Left ventricle myocardium superior (tissue), 1 donor: ENCODE measurements at regions not wholly inside any gene's neighbourhood (a gene's known extent, or its start where the extent isn't known, plus 50 kb on each side); places are given as distances from the start of the nearest gene placed in this dataset.

ENCODE experiments used
- ATAC-seq: fragments of 200-7000 bp; cut with Tn5 transposase; one replicate; pipeline ENCODE4 v1.9.1; 2020; ENCODE audit warnings: mild to moderate bottlenecking, moderate library complexity
- DNase-seq: peaks from one replicate; pipeline ENCODE4 v3.0.0-alpha.2; 2020
- intact Hi-C: fragments of 100-400 bp; cut with micrococcal nuclease; formaldehyde crosslinking; loops from one replicate; pipeline ENCODE4 v1.11.0; 2022
- donor health status: DM: no; HTN: yes; CAD: no; lungs with severe emphysema.

DNA sequence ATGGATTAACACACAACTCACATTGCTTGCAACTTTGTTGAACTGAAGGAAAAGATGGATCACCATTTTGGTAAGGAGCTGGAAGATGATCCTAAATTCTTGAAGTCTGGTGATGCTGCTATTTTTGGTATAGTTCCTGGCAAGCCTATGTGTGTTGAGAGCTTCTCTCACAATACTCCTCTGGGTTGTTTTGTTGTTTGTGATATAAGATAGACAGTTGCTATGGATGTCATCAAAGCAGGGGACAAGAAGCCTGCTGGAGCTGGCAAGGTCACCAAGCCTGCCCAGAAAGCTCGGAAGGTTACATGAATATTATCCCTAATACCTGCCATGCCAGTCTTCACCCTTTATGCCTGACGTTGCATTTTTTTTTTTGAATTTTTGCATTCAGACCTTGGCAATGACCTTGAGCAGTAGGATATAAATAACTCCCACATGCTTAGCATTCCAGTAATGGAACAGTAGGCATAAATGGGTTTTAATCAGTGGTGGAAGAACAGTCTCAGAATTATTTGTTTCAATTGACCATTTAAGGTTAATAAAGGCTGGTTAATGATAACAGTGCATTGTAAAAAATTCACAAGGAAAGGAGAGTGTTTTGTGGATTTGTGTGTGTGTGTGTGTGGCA is 129.0 kb upstream of the SEL1L start:
- ATAC-seq (peak; percentile 19), DNase-seq (no peak)
- intact Hi-C loops: no loop called here

DNA sequence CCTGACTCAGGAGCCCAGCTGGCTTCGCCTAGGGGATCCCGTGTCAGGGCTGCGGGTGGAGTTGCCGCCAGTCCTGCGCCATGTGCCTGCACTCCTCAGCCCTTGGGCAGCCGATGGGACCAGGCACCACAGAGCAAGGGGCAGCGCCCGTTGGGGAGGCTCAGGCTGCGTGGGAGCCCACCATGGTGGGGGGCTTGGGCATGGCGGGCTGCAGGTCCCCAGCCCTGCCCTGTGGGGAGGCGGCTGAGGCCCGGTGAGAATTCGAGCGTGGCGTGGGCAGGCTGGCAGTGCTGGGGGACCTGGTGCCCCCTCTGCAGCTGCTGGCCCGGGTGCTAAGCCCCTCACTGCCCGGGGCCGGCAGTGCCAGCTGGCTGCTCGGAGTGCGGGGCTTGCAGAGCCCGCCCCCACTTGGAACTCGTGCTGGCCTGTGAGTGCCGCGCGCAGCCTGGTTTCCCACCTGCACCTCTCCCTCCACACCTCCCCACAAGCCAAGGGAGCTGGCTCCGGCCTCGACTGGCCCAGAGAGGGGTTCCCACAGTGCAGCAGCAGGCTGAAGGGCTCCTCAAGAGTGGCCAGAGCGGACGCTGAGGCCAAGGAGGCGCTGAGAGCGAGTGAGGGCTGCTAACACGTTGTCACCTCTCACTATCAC is 135.1 kb upstream of the SEL1L start:
- ATAC-seq (no peak), DNase-seq (no peak)
- intact Hi-C loops: no loop called here

DNA sequence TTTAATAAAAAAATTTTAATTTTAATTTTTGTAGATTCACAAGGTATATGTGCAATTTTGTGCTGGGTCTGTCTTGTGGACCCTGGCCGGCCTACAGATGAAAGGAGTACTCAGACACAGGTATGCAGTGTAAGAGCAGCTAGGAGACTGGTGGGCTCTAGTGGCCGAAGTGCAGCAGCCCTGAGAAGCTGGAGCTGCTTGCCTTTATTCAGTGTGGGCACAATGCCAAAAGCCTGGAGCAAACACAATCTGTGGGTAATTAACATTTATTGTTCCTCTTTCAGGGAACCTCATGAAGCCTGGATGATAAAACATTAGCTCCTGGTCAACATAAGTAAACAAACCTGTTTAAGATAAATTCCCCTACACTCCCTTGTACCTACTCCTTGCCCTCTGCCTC is 135.7 kb upstream of the SEL1L start:
- DNase-seq: no peak
- ATAC-seq: no peak
- intact Hi-C loops: no loop called here

DNA sequence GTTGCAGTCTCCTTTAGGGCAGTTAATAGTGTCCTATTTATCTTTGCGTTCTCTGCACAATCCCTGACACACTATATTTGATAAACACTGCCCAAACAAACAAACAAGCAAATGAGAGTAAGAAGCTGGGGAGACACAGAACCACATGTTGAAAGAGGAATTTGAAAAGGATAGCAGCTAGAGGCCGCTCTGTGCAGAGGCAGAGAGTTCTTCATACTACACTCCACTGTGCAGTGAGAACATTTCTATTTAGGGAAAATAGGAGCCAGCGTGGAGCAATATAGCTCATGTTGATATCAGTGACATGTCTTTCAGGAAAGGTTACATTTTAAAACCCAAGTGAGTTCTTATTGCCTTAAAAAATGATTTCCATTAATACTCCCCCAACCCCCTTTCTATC is 140.3 kb upstream of the SEL1L start:
- intact Hi-C loops: no loop called here
- DNase-seq (no peak), ATAC-seq (peak; percentile 99)

DNA sequence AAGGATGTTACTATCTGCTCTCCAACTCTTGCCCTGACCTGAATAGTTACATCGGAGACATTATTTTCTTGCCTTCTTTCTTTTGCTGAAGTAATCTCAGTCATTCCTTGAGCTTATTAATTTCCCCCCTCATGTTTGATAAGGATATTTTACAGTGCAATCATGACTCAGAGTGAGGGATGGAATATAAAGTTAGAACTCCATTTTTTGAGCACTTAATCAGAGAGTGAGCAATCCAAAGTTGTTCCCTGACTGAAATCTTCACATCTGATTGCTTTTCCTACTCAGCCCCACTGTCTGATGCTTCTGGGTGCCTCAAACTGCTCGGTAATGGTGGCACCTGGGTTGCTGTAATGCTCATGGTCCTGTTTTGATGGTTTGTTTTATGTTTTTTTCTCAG is 142.7 kb upstream of the SEL1L start:
- intact Hi-C loops: no loop called here
- DNase-seq: no peak
- ATAC-seq: no peak

DNA sequence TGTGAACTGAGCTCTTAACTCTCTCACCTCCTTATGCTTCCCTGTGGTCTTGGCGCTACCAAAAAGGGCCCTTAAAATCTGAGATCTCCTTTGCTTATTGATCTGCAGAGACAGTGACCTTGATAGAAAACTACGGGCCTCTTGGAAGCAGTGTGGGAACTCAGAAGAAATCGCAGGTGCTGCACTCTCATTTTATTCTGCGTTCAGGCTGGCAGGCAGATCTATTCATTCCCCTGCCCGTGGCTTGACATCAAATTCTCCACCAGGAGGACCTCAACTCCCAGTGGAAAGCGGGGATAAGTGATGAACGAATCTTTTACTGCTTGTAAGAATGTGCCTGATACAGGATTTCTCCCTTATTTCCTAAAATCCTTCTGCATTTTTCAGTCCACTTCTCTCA is 143.2 kb upstream of the SEL1L start:
- ATAC-seq (no peak), DNase-seq (no peak)
- intact Hi-C loops: no loop called here

DNA sequence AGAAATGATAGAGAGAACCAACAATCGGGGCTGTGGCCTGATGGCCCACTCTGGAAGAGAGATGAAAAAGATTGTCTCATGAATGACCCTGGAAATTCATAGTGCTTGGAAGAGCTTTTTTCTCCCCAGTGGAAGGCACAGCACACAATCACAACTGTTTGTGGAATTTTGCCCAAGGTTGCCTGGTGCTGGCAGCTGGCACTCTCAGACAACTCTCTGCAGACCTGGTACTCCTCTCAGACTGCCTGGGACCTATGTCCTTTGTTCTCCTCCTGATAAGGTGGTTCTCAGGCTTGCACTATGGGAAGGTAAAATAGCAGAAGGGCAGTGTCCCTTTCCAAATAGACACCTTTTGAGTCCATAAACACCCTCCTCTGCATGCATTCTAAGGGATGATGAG is 144.1 kb upstream of the SEL1L start:
- ATAC-seq (no peak), DNase-seq (no peak)
- intact Hi-C loops: no loop called here

DNA sequence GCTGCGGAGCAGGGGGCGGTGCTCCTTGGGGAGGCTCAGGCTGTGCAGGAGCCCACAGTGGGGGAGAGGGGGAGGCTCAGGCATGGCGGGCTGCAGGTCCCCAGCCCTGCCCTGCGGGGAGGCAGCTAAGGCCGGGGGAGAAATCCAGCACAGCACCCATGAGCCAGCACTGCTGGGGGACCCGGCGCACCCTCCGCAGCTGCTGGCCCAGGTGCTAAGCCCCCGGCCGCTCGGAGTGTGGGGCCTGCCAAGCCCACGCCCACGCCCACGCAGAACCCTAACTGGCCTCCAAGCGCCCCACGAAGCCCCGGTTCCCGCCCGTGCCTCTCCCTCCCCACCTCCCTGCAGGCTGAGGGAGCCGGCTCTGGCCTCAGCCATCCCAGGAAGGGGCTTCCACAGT is 145.6 kb upstream of the SEL1L start:
- ATAC-seq: no peak
- intact Hi-C loops: no loop called here
- no peak for DNase-seq

DNA sequence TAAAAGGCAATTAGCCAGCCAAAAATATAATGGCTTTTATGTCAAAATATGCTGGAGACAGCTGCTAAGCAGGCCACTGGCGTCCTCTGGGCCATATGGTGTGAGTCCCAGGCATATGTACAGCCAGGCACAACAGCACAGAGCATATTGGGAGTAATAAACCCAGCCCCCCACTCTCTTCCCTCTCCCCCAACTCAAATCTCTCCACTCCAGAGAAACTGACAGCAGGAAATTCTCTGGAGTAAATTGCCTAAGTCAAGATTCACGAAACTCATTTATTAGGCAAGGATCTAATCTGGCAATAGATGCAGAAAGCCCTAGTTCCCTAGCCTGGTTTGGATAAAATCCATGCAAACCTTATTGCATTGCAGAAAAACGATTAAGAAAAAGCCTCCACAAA is 147.9 kb upstream of the SEL1L start:
- DNase-seq (no peak), ATAC-seq (no peak)
- intact Hi-C loops: no loop called here

DNA sequence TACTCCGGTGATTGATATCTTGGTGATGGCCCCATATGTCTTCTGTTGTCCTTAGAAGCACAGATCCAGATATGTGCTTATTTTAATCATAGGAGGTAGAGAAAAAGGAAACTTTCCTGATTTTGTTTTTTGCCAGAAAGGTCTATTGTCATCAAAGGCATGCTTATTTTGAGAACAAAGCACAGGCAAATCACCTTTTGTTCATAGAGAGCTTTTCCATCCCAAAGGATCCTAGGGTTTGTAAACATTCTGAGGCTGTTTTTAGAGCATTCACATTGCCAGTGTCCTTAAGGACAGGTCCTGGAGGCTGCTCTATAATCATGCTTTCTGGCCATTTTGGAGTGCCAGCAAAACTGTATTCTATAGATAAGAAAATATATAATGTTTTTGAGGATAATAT is 148.5 kb upstream of the SEL1L start:
- ATAC-seq: no peak
- DNase-seq: no peak
- intact Hi-C loops: no loop called here

DNA sequence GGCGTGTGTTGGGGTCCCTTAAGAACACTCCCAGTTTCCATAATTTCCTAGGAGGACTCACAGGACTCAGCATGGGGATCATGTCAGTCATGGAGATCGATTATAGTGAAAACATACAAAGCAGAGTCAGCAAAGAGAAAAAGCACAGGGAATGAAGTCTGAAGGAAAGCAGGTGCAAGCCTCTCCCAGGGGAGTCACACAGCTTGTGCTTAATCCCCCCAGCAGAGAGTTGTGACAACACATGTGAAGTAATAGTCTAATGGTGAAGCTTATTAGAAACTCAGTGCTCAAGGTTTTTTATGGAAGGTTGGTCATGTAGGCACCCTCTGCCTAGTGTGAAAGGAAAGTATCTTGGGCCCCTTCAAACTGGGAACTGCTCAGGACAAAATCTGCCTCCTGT is 149.0 kb upstream of the SEL1L start:
- intact Hi-C loops: no loop called here
- DNase-seq (no peak), ATAC-seq (no peak)

DNA sequence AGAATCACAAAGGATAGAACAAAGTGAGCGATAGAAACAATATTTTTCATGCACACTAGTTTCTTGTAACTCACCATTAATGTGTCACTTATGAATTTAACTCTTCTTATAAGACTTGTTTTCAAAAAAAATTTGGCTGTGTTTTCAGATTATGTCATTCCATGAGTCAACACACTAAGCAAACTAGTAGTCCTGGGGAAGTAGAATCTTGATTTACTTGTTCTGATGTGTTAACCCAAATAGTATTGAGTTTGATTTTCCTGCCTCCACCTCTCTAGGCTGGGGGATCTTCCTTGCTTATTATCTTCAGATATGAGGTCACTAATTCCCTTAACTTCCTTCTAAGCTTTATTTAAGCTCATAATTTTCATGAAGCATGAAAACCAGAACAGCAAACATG is 151.0 kb upstream of the SEL1L start:
- intact Hi-C loops: no loop called here
- DNase-seq (no peak), ATAC-seq (no peak)

DNA sequence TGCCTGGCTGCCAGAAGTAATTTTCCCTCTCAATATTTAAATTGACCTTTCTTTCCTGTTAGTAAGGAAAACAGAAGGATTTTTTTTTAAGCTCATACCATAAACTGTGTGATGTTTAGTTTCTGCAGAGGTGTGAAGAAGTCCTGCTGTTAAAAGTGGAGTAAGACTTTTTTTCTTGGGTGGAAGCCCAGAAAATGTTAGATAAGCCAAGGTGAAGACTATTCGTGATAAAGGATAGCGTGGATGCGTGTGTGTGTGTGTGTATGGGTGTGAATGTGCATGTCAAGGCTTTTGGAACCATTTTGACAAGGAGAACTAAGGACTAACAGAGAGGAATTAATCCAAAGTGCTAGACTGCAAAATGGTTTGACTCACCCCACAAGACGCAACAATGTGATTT is 152.9 kb upstream of the SEL1L start:
- DNase-seq (no peak), ATAC-seq (peak; percentile 43)
- intact Hi-C loops: no loop called here

DNA sequence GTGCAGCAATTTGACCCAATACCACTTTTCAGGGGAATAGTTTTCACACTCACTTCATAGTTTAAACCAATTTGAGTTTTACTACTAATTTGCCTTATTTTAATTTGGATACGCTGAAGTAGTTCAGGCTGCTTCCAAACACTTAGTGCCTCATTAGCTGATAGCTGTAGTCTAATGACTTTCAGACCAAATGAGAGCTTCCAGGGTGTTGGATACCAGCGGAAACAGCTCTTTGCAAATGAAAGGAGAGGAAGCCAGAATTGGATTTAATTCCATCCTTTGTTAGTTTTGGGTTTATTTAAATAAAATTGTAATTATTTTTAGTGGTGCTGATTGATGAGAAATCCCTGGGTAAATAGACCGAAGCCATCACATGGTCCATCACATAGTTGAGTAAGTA is 158.3 kb upstream of the SEL1L start:
- ATAC-seq: no peak
- intact Hi-C loops: no loop called here

DNA sequence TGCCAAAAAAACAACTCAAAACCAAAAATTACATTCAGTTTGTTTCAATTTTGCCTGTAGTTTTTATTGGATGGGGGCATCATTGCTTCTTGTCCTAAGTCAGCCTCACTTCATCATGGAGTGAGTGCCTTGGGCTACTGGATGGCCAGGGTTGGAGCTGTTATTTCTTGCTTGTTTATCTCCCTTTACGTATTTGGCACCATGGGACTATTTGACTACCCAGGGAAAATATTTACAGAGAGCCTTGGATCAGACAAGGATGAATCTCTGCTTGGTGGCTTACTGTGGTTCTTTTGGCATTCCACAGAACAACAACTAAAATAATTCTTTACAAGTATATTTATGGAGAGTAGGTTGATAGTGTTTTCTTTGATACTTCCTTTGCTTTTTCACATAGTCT is 160.8 kb upstream of the SEL1L start:
- intact Hi-C loops: no loop called here
- DNase-seq: no peak
- no peak for ATAC-seq

More for the DNA sequence above, 158.3 kb upstream of the SEL1L start:
- no peak for DNase-seq

DNA sequence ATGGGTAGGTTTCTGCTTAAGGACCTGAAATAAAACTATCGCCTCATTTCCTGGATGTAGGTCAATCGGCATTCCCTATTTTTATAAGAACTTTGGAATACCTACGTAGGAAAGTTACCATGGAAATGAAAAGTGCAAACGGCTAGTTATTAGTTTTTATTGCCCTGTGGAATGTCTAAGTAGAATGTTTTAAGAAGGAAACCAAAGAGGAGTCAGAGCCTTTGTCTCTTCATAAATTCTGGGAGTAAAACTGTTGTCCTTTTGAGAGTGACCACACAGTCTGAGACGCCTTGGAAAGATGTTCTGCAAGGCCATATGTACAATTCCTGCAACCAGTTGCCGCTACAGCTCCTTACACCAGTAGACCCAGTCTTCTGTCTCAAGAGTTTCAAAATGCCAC is 176.0 kb upstream of the SEL1L start:
- ATAC-seq: no peak
- intact Hi-C loops: loop anchor here (10.0 kb wide), 1 partner anchor 855 kb away; no protein-coding TSS in a partner anchor
- no peak for DNase-seq

DNA sequence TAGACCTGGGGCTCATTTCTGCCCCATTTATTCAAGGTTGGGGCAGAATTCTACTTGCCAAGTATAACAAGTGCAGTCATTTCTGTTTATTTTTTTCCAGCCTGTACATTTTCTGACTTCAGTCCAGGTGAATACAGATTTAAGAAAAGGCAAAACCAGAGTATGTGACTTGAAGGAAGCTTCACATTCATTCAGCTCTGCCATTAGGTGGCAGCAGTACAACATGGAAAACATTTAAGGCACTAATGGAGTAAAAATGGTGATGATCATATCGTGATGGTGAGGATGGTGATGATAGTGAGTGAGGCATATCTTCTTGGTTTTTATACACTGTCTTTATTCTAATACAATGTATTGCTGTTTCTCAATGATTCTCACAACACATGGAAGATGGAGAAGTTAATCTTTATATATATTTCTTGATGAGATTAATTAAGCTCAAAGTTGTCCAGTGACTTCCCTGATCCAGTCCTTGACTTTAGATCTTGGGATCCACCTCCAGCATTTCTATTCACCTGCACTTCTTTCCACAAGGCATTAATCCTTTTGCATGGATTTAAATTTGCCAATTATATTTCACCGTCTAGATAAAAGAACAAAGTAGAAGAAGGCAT is 176.7 kb upstream of the SEL1L start:
- ATAC-seq: peak; percentile 44
- intact Hi-C loops: loop anchor here (10.0 kb wide), 1 partner anchor 854 kb away; no protein-coding TSS in a partner anchor
- DNase-seq: no peak

DNA sequence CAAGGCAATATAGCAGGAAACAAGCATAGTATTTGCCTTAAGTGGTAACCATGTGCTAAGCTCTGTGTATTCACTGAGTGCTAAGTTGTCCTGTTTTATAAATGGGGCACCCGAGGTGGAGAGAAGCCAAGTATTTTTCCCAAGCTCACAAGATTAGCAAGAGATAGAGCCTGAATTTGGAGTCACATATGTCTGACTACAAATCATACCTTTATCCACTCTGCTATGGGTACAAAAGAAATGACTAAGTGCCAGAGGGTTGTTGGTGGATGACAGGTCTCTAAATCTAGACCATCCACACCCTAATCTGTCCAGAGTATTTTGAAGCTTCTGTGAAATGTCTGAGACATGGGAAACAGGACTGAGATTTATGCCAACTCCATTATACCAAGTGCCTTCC is 182.1 kb upstream of the SEL1L start:
- intact Hi-C loops: loop anchor here (10.0 kb wide), 1 partner anchor 849 kb away; no protein-coding TSS in a partner anchor
- ATAC-seq: no peak
- DNase-seq: no peak

DNA sequence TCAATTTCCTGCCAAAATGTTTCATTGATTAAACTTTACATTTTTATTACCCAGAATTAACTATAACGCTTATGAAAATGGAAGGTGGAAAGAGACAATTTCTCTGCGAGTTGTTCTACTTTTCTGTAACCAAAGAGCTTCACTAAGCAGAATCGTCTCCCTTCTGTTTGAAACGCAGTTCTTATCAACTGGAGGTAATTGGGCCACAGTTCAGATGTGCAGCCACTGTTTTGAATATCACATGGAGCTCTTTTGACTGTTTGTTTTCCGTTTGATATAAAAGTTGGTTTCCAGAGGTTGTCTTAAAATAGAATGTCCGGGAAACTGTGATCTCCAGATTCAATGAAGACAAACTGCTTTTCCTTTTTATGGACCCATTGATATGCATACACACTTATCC is 183.3 kb upstream of the SEL1L start:
- intact Hi-C loops: loop anchor here (10.0 kb wide), 1 partner anchor 848 kb away; no protein-coding TSS in a partner anchor
- DNase-seq: no peak
- no peak for ATAC-seq

DNA sequence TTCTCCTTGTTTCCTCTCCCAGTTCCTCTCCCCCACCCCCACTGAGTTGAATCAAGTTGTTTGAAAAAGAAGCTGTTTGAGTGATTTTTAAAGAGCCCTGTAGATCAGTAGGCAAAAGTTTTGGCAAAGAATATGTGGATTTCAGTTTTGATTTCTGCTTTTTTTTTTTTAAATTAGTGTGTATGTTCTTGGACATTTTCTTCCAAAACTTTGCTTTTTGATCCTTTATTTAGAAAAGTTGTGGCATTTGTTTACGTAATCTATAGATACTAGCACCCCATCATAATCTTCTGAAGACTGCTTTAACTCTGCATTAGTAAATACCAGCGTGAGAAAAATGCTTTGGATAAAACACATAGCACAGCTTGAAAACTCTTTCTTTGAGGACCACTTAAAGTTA is 190.3 kb upstream of the SEL1L start:
- DNase-seq: no peak
- no peak for ATAC-seq
- intact Hi-C loops: no loop called here

DNA sequence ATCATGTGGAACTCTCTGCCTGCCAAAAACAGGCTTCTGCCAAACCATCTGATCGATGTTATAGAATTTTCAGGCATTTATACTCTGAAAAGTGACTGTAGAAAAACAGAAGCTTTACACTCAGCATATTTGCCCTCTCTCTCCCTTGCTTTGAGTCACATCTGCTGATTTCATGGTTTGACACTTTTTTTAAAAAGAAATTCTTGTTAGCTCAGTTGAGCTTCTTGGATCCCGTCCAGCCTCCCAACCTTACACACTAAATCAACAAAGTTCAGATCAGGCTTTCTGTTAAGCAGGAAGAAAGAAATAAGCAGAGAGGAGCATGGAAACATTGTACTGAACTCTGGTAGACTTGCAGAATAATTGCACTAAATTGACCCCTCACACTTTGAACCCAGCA is 193.6 kb upstream of the SEL1L start:
- ATAC-seq: no peak
- no peak for DNase-seq
- intact Hi-C loops: no loop called here
